GM19043 (cell line): ENCODE measurements at regions not wholly inside any gene's neighbourhood (a gene's known extent, or its start where the extent isn't known, plus 50 kb on each side); places are given as distances from the start of the nearest gene placed in this dataset.

Experiments
- ATAC-seq: cut with Tn5 transposase; IDR thresholded peaks from one replicate; pipeline ENCODE4 v1.9.1; 2021; ENCODE audit warnings: low read depth; ENCODE audit not compliant: unreplicated experiment

DNA sequence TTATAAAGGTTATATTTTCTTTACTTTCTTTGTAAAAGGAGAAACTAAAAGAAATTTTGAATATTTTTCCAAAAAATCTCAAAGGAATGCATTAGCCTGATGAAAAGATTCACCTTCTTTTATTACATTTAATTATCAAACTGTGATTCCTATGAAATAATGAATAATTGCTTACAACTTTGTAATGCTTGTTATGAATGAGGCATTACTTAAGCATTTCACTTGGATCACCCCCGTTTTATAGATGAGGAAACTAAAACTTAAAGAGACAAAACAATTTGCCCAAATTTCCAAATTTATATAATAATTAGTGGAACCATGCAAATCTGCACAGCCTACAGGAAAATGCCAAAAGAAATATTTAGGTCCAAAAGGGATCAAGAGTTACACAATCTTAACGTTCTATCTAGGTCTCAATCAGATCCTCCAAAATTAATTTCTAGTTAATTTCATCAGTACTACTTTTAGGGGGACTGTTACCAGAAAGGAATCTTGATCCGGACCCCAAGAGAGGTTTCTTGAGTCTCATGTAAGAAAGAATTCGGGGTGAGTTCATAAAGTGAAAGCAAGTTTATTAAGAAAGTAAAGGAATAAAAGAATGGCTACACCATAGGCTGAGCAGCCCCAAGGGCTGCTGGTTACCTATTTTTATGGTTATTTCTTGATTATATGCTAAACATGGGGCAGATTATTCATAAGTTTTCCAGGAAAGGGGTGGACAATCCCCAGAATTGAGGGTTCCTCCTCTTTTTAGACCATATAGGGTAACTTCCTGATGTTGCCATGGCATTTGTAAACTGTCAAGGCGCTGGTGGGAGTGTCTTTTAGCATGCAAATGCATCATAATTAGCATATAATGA lies 288.0 kb downstream of the ADGB start:
- no peak for ATAC-seq

DNA sequence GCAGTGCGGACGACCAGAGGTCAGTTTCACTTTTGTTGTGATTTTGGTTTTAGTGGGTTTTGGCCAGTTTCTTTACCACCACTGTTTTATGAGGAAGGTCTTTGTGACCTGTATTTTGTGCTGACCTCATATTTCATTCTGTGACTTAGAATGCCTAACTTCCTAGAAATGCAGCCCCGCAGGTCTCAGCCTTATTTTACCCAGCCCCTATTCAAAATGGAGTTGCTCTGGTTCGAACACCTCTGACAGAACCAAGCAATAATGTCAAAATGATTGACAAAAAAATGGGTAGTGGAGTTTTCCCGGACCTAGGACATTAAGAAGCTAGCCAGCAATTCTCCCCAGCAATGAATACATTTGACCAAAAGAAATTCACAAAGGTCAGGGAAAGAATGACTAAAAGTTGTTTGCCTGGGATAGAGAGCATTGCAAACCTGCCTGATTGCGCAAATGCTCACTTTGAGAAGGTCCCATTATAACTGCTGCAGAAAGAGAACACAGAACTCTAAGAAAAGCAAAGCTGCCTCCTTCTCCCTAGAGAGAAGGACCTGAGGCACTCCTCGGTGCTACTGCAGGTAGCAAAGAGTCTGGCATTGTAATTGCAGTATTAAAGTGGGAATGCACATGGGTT lies 288.8 kb downstream of the ADGB start:
- no peak for ATAC-seq

DNA sequence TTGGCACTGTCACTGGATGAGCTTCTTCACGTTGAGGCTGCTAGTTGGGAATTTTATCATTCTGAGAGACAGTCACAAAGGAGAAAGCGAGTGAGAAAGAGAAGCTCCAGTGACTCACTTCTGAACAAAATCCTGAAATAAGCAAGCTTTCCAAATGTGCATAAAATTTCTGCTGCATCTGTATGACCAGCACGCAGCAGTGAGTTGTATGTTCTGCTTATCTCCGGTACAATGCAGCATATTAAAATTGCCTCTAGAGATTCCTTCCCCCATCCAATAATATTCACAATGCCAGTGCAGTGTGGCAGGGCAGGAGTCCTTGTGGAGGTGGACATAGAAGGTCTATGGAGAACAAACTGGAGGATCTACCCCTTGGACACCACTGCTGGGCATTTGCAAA lies 290.5 kb downstream of the ADGB start:
- no peak for ATAC-seq

DNA sequence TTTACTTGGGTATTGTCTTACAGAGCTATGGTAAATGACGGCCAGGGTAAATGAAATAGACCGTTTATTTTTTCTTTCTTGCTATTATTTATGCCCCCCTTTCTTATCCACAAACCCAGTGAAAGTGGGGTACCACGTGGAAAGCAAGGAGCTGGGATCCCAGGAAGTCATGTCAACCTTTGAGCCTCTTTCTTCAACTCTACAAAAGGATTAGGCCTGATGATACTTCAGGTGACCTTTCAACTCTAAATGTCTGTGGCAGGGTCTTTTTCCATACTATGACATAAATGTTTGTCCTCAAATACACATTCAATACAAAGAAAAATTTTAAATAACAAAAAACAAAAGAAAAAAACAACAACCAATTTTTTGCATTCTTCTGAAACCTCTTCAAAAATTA lies 291.4 kb downstream of the ADGB start:
- ATAC-seq, result no peak

DNA sequence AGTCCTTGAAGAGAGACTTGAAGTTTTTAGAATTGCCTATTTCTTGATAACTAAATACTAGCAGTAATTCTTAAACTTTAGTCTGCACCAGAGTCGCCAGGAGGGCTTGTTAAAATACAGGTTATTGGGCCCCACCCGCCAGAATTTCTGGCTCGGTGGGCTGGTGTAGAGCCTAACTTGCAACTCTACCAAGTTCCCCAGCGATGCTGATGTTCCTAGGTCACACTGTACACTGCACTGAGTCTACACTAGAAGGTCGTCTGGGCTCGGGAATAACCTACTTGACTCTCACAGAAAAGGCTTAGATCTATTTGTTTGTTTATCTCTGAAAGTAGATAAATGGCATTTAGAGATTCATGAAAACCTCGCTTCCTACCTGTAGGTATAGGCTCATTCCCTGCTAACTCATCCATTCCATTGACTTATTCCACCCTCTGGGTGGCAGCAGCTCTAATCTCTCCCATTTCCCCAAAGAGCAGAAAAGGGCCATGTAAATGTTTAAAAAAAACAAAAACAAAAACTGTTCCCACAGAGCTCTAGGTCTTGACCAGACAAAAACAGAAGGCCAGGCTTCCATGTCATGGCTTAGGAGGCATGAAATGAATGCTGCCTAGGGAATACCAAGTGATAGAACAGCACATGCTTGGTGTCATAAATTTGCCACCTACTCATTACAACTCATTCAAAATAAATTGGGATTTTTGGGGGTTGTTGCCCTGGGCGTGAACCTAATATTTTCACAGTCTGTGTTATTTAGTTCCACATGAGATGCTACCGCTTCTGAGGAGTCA lies 292.1 kb downstream of the ADGB start:
- no peak for ATAC-seq

DNA sequence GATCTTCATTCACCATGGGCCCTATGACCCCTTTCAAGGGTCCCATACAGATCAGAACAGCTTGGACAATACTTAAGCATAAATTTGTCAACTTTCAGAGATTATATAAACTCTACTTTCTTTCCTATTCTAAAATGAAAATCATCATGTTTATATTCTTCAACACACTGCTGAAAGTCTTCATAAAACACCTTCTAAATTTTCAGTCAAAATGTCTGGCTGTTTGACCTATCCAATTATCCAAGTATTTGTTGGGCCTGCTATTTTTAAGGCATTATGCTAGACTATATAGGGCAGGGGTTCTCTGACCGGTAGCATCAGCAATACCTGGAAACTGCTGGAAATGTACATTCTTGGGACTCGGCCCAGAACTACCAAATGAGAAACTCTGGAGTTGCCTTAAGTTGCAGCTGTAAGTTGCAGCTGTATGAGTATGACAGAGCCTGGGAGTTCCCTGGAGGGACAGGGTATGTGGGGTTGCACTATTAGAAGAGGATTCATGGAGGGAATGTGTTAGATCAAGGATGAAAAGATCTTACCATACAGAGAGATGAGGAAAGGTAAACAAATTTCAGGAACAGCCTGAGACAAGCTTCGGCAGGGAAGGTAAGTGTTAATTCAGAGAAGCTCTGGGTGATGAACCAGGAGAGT lies 293.0 kb downstream of the ADGB start:
- ATAC-seq, result no peak

DNA sequence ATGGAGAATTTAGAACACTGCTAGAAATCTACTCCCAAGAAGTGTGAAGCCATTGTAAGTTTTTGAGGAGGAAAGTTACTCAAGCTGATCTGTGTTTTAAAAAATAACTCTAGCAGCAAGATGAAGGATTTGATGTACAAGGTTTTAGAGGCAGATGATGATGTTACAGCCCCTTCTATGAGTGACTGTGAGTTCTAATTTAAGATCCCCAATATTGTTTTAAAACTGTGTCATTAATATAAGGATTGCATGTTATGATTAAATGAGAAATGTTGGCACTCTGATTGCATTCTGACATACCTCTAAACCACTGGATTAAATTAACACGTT lies 293.5 kb downstream of the ADGB start:
- ATAC-seq, result no peak

DNA sequence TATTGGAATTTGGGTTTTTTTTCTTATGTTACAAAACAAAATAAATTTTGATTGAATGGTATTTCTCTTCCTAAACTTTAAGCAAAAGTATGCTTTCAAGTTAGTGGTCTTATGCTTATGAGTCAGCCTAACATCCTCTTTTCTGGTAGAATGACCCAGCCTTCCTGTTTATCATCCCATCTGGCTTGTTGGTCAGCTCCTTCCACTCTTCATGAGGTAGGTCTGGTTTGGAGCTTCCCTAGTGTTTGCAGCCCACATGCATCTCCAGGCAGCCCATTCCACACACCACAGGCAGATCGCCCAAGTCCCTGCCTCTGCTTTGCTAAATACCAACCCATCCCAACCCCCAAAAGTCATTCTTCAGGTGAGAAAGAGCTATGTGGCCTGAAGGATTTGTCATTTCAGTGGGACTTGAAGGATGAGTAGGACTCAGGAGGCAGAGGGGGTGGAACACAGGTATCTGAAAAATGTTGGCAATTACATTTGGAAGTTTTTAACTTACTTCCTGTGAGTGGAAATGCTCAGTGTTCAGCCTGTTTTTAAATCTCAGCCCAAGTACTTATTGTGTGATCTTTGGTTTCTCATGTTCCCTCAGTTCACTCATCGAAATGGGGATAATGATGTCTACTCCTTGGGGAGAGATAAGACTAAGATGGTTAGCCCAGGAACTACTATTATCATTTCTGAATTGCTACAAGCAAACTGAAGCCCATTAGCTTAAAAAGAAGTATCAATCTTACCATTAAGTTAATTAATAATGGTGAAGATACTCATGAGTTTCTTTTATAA lies 294.0 kb downstream of the ADGB start:
- ATAC-seq, result no peak

DNA sequence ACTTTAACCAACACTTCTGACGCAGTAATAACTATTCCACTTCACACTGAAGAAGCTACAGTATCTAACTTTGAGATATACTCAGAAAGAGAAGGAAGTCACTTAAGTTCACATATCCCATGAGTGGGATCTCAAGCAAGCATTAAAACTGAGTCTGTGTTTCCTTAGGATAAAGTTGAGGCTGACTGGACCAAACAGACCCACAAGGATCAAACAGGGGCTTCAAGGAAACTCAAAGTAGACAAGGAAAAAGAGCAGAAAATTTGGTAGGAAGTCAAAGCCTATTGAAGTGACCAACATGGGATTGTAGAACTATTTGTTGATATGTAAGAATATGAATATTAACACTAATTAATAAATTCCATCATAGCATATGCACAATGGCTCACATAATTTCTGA lies 294.9 kb downstream of the ADGB start:
- no peak for ATAC-seq

DNA sequence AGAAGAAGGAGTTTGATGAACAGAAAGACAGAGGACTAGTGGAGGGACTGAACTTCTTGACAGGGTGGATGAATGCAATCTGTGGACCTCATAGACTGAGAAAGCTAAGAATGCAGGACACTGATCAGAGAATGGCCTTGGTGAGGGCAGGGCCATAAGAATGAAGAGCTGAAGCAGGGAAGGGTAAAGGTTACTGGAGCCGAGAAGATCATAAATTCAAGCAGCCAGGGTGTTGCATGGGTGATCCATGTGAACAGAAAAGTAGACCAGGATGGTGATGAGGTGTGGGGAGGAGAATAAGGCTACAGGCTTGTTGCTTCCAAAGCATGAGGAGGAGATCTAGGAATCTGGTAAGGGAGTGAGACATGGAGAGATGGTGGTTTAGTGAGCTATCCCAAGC lies 295.9 kb downstream of the ADGB start:
- ATAC-seq, result no peak

DNA sequence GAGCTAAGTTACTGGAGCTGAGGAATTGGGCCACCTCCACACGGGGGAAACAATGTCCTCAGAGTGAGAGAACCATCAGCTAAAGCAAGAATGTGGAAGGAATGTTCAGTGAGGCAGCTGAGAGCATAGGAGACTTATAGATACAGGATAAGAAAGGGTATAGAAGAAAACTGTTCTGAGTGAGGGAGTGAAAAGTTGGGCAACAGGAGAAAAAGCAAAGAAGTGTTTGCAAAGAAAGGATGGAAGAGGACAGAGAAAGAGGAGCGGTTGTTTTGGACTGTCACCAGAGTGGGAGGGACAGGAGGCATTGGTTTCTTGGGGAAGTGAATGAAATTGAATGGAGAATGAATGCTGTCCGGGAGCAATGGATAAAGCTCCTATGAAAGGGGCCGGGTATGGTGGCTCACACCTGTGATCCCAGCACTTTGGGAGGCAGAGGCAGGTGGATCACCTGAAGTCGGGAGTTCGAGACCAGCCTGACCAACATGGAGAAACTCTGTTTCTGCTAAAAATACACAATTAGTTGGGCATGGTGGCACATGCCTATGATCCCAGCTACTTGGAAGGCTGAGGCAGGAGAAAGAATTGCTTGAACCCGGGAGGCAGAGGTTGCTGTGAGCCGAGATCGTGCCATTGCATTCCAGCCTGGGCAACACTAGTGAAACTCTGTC lies 296.5 kb downstream of the ADGB start:
- ATAC-seq, result no peak

DNA sequence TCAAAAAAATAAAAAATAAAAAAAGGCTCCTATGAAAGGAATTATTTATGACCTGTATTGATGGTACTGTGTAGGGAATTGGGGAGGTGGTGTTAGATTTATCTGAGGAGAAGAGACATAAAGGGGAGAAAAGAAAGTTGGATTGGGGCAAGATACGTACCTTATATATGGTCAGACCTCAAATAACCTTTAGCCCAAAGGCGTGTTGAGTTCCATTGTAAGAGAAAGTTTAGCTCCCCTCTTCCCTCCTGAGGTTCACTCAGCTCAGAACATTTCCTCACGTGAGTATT lies 296.9 kb downstream of the ADGB start:
- no peak for ATAC-seq

DNA sequence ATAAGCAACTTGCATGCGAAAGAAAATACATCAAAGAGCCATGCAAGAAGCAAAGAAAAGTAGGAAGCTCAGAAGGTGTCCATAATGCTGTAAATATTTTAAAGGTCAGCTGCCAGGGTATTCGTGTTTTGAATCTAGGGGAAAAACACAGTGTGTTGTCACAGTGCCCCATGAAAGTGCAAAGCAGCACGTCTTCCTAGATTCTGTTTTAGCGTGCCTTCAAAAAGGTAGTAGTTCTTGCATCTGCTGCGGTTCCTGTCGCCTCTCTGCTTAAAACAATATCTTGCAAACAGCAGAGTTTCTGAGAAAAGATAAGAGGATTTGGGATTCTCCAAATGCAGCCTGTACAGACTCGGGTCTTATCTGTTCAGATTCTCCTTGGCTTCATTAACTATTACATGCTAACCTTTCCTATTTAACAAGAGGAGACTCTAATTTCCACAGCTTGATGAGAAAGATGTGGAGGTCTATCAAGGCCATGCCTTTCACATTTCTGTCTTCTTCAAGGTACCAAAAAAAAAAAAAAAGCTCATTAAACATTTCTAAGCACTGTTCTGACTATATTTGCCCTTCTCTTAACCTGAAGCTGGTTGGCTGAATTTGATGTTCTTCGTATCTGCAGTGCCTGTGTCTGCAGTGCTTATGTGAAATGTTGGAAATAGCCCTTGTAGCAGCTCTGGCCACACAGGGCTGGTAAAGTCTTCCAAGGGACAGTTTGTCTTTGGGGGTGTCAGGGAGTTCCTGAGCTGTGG lies 297.5 kb downstream of the ADGB start:
- ATAC-seq, result no peak

DNA sequence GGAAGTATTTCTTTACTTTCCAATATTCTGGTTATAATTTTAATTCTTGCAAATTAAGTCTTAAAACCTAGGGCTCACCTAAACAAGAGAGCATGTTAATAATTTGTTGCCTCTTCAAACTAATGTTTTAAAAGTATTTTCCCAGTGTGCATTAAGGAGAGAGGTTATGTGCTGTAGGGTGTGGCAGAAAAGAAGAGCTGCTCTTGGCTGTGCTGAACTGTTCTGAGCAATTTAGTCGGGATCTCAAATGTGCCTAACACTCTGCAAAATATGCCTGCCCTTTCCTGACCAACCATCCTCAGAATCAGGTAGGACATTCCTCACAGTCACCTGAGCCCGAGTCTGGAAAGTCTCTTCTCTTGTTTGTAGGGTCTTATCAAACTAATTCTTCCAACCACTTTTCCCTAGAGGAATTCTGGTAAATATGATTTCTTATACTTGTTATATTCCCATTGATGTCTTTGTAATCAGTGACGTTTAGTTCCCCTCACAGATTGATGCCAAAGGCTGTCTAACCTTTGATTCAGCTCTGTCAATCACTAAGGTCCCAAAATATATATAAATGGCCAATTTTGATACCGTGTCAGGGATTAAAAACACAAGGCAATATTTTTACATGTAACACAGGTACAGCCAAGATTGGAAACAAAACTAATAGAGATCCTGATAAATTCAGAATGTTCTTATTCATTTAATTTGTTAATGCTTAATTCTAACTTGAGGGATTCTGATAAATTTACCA lies 298.4 kb downstream of the ADGB start:
- no peak for ATAC-seq

DNA sequence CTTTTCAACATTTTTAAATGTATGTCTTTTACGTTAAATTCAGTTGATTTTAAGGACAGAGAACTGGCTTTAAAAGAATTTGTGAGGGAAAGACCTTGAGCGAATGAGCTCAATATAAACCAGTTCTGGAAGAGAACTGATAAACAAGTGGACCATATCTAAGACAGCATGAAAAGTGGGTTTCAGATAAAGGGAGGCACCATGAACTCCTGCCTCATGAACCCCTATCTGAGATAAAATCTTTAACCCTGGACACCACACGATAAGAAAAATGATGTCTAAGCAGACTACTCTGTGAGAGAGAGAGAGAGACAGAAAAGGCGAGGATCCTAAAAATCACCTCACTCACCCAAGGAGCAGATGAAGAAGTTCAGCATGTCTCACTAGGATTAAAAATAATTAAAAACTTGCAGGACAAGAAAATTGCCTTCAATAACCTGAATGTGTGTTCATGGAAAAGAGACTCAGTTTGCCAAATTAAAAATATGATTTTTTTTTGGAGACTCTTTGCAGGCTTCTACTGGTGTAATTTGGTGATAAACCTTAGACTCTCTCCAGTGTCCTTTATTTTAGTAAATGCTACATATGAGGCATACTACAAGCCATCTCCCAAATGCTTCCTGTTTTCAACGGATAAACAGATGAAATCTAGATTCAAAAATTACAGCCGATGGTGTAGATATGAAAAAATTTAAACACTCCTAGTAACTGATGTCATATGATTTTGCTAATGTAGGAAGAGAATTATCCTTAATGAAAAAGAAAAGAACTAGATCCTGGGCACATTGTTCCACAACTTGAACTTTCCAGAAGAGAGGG lies 299.5 kb downstream of the ADGB start:
- ATAC-seq, result no peak

DNA sequence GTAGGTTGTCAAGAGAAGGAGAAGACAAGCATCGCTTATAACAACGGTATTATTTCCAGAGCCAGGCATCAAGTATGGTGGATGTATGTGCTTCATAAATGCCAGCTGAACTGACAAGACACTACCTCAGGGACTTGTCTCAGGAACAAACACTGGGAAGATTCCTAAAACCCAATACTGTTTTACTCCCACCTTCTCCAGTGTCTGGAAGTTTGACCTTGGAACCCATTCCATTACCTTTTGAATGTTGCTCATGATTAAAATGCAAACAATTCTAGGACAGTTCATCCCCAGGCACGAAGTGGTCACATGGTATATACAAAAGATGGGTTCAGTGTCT lies 300.1 kb downstream of the ADGB start:
- no peak for ATAC-seq

DNA sequence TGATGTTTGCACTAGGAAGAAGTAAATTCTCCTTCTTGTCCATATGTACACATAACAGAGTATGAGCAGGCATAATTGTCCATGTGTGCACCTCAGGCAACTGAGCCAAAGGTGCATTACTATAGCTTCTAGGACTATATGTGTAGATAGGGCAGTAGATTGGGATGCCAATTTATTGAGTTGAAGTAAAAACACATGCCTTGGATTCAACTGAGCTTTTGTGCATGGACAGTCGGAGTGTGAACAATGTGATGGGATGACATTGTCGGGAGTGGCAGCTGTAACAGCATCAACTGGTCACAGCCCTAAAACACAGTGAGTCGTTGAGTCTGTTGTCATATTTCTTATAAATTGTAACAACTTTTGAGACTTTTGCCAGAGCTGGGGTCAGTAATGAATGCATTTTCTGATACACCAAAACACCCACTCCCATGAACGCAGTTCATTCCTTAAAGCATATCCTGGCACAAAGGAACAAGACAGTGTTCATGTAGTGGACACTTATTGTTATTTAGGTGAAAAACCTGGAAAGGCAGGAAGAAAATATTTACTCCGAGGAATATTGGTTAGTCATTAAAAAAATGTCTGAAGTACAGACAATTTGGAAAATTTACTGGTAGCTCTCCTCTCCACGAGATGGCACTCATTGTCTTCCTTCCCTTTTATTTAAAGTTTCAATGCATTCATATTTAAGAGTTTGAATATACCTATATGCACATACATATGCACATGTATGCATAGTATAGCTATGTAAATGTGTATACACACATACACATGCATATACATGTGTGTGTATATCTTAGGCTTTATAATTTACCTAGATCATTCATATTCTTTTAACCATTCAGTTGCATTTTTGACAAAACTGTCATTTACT lies 302.0 kb upstream of the STXBP5 start:
- no peak for ATAC-seq
